HS-5 (cell line): ENCODE measurements at regions not wholly inside any gene's neighbourhood (a gene's known extent, or its start where the extent isn't known, plus 50 kb on each side); places are given as distances from the start of the nearest gene placed in this dataset.
"Not testable (repeated sequence)": the region's sequence is repeated elsewhere in the genome, so short reads cannot be mapped to it uniquely, and the experiment has no call there.

Source experiments
- DNase-seq: peaks from one replicate; pipeline ENCODE4 v3.0.0-alpha.2; 2012; ENCODE audit warnings: low read depth

DNA sequence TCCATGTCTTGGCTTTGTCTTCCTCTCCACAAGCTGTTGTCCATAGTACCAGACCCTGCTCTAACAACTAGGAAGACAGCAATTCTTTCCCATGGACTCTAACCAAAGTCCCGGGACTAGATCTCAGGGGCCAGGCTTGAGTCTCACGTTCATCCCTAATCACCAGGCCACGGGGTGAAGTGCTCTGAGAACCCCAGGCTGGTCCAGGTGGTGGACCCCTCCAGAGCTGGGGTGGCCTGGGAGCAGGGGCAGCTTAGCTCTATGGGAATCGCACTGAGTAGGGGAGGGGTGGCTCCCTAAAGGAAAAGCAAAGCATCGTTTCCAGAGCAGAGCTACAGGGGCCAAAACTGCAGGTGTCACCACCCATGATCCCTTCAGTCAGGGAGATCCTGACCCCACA is 150.9 kb downstream of the TPRA1 start:
- DNase-seq = no peak

DNA sequence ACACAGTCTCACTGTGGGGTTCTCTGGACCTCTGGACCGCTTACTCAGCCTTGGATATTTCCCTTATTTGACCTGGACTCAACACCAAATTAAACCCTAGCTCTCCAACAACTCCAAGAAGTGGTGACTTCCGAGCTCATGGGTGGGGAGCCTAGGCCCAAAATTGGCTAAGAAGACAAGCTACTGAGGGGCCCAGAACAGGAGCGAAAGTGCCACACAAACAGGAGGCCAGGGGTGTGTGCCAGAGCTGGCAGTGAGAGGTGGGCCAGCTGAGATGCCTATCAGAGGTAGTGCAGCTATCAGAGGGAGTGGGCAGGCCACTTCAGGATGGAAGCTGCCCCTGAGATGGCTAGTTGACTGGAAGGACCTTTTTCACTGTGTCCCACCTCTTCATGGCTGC is 151.1 kb upstream of the PRR20G start:
- no peak for DNase-seq

GRCh38 chr3:127438371-127438770 is 150.5 kb upstream of the PRR20G start:
- no peak for DNase-seq

GRCh38 chr3:127435299-127435698 is 147.5 kb upstream of the PRR20G start:
- DNase-seq = not testable (repeated sequence)

DNA sequence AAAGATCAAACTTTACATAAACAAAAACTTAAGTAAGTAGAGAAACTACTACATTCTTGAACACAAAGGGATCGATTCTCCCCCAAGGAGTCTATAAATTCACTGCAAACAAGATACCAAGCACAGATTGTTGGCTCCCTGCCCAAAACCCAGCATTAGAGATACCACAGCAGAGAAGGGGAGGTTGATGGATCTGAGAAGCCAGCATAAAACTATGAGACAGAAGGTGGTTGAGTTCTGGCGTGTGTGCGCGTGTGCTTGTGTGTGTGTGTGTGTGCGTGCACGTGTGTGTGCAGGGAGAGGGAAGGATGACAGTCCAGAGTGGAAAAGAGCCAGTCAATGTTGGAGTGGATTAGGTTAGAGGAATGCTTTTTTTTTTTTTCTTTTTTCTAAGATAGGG is 143.2 kb upstream of the PRR20G start:
- DNase-seq = no peak

DNA sequence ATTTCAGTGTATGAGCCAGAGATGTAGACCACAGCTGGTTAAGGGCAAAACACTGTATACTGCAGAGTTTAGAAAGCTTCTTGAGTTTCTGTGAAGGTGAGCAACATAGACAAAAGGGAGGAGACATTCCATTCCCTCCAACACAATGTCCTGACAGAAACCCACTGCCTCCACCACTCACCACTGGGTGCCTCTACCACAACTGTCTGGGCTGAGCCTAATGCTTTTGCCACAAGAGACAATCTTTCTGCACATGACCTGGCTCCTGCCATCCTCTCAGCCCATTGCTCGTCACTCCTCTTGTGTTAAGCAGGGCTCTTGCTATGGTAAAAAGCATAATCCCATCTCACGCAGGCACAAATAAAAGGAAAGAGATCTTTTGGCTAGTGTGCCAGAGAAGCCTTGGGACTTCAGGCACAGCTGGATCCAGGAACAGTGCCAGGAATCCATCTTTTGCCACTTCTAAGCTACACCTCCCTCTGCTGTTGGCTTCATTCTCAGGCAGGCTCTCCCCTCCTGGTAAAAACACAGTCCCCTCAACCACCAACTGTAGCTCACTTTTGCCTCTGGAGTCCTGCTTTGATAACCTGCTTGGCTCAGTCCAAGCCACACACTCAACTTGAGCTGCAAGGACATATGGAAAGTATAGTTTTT is 140.6 kb upstream of the PRR20G start:
- DNase-seq = no peak

DNA sequence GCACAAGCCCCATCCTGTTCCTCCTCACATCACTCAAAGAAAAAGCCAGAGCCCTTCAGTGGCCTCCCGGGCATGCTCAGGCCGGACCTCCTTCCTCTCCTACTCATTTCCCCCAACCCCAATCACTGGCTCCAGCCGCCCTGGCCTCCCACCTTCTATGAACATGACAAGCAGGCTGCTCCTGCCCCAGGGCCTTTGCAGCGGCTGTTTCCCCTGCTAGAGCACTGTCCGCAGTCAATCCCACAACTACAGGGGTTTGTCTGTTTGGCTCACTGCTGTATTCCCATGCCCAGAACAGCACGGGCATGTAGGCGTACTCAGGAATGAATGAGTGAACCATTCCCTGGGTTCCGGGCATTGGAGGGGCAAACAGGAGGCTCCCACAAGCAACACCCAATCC is 139.8 kb upstream of the PRR20G start:
- no peak for DNase-seq

DNA sequence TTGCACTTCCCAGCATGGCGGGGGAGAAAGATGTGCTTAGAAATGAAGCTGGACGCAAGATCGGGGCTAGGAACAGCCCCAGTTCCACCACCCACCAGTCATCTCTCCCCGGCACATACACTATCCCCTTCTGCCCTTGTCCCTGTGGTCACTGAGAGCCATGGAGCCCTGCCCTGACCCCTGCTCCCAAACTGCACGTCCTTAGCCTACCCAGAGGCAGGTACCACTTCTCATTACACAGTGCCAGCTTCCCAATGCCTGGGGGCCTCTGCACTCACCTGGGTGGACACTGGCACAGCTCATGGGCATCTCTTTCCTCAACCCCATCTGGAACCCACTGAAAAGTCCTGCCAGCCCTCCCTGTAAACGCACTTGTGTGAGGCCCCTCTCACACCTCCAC is 139.3 kb upstream of the PRR20G start:
- DNase-seq = no peak

DNA sequence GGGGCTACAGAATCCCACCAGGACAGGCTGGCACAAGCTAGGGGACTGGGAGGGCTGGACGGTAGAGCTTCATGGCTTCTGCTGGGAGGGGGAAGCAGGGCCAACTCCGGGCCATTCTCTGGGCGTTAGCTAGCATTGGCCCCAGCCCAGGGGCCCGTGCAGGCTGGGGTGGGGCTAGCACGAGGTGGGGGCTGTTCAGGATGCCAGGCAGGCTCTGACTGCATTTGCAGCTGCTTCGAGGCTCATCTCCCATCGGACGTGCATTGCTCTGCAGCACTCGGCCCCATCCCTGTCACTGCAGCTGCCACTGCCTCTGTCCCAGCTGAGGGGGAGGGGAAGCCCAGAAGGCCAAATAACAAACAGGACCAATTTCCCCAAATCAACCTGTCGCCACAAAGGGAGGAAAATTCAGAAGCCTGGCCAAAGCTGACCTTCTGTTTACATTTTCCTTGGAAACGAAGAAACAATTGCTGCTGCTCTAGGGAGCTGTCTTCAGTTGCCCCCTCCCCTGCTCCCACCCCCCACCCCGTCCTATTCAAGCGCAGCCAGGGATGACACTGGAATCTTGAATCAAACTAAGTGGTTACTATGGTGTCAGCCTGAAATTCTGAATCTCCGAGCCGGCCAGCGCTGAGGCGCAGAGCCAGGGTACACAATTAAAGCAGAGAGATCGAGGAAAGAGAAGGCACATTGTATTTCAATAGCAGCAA is 138.8 kb upstream of the PRR20G start:
- DNase-seq = no peak

DNA sequence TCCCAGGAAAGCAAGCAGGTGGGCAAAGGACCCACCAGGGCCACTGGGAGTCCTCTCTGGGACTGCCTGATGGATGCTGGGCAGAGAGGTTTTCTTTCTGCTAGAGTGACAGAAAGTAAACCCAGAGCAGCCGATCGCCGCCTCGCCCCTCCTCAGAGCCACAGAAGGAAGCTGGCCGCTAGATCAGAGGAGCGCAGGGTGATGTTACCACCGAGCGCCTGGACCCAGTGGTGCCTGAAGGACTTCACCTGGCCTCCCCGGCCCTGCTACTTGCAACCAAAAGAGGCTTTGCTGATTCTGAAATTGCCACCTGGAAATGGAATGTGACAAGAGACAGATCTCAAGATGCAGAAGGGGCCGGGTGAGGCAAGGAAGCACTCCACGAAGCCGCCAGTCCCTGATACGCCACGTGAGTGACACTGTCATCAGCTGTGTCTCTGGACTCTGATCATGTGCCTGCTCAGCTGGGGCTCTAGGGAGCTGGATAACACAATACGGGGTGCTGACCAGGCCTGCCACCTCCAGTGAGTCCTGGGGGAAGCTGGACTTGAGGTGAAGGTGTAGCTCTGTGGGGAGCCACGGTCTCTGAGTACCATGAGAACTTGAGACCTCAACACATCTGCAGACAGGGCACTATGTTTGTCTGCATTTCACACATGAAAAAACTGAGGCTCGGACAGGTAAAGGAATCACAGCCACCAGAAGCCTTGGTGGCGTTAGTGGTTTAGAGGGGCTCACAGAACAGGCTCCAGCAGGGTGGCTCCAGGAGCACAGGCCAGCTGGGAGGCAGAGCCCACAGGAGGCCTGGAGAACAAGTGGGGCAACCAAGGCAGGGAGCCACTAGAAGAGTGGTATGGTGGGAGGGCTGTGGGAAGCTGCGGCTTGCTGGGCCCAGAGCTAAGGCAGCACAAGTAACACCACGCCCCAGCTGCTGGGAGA is 137.9 kb upstream of the PRR20G start:
- no peak for DNase-seq

DNA sequence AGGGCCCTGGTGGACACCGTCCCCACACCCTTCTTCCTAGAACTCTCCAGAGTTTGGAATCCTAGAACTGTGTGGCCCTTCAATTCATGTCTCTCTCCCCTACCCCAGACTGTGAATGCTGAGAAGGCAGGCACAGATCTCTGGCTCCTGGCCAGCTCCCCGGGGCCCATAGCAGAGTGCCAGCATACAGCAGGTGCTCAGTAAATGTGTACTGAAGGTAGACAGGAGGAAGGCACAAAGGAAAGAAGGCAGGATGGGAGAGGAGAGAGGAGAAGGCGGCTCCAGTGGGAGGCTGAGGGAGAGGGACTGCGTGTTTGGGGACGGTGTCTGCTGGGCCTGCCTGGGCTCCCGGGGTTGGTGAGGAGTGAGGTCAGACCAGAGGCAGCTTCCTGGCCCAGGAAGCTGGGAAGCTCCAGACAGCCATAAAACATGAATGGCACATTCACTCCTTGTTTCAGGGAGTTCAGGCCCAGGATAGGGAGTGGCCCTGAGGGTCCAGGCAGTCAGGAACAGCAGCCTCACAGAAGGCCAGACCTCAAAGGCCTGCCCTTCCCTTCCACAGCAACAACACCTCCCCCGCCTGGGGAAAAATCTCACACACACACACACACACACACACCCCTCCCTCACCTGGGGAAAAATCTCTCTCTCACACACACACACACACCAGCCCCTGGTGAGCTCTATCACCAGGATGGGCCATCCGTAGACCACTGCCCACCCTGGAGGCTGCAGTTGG is 137.1 kb upstream of the PRR20G start:
- no peak for DNase-seq

DNA sequence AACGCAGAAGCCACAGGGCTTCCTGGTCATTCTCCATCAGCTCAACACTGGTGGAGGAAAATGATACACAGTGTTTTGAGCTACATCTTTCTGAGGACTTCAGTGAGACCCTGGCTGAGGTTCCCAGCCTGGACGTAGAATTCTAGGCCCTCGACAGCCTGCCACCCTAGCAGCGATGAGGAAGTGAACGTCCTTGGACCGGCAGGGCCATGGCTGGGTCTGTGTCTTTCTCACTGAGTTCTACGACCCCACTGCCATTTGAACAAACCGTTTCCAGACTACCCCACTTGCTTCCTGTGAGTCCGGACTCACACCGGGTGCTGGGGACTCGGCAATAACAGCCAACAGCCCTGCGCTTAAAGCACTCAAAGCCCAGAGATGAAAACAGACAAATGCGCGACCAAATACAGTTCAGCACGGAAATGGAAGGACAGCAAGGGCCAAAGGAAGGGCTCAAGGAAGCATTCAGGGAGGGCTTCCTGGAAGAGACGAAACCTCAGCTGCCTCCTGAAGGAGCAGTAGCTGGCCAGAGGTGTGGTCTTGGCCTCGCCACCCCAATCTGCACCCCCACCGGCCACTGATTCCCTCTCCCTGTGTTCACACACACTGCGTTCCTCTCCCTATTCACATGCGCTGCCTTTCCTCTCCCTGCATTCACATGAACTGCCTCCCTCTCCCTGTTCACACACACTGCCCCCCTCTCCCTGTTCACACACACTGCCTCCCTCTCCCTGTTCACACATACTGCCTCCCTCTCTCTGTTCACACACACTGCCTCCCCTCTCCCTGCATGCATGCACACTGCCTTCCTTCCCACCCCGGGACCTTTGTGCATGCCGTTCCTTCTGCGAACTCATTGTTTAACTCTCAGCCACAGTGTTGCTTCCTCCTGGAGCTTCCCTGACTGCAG is 136.3 kb upstream of the PRR20G start:
- no peak for DNase-seq

- no peak for DNase-seq
Observed at GRCh38 chr3:127422663-127423375, 135.0 kb upstream of the PRR20G start.

DNA sequence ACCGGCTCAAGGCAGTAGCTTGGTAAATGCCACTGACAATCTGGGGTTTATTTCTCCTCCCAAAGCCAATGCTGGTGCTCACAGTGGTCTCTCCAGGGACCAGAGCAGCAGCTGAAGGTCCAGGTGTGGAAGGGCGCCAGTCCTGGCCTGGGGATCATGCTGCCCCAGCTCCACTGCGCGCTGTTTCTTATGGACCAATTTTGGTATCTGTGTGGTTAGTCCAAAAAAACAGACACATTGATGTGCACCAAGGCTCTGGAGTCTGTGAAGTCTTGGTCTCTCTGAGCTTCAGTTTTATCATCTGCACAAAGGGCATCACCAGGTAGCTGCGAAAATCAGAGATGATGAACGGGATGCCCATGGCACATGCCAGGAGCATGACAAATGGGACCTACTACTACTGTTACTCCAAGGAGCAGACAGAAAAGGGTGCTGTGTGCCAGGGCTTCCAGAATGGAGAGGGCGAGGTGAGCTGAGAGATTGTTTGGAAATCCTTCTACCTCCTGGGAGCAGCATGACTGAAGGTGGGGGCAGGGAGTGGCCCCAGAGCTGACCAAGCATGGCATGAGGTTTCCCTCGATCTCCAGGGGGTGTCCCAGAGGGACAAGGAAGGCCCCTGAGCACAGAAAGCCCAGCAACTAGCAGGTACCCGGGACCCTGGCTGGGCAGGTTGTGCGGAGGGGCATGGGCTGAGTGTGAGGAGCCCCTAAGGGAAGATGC is 134.3 kb upstream of the PRR20G start:
- DNase-seq = no peak

- no peak for DNase-seq
Observed at GRCh38 chr3:127420829-127421228, 133.0 kb upstream of the PRR20G start.

DNA sequence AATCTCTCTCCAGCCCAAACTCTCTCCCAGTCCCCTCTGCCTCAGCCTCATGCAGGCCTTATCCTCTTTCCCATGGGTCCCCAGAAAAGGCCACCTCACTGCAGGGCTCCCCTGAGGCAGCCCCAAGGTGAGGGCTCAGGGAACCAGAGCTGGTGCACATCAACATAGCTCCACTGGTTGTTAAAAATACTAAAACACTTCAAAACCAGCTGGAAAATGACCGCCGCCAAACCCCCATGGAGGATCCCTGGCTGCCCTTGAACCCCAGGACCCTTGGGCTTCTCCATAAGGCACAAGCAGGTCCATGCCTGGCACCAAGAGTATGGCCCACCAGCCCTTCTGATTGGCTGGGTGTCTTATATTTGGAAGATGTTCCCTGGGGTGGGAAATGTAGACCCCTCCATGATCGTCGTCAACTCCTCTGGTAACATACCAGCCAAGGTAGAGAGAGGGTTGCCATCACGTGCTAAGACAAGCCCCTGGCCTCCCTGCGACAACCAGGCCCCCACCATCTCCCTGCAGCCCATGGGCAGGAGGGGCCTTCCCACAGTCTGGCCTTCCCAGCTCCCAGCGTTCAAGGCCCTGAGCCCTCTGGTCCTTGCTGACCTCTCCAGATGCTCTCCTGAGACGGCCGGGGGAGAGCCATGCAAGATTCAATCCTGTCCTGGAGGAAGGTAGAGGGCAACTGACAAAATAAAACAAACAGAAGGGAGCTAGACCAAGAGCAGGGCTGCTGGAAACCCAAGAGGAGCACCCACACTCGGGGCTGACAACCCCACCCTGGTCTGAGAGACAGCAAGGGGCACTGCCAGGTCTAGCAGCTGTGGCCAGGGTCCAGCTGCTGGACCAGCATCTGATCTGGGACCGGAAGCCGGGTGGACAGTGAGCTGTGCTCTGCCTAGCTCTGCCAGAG is 132.1 kb upstream of the PRR20G start:
- DNase-seq = no peak

- DNase-seq = no peak
Observed at GRCh38 chr3:127419182-127419581, 131.3 kb upstream of the PRR20G start.

DNA sequence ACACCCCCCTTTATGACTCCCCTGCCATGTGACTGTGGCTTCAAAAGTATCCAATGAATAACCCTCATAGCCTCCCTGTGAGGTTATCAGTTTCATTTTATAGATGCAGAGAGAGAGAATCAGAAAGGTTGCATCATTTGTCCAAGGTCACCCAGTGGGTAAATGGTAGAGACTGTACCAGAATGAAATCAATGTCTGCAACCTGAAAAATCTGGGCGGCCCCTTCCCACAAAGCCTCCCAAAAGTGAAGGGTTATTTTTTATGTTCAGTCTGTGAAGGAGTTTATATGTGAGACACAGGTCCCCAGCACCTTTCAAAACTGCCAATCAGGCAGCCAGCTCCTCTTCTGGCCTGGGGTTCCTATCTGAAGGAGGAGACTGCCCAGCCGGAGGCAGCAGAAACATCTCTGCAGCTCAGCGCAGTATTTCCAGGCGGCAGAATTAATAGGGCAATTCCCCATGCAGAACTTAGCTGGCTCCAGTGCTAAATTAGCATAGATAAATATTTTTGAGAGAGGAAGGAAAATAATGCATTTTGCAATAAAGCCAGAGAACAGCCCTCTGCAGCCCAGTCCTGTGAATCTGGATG is 130.8 kb upstream of the PRR20G start:
- no peak for DNase-seq
